Epithelial cell of proximal tubule (primary cell): ENCODE measurements at regions not wholly inside any gene's neighbourhood (a gene's known extent, or its start where the extent isn't known, plus 50 kb on each side); places are given as distances from the start of the nearest gene placed in this dataset.

ENCODE experiments used
- DNase-seq: peaks from one replicate; pipeline ENCODE4 v3.0.0-alpha.2; 2011; ENCODE audit warnings: low read depth
- H3K4me3 ChIP-seq: 2 replicates; pipeline ENCODE4 v1.5.1; 2011; ENCODE audit warnings: low read depth, mild to moderate bottlenecking, low read length
- TF ChIP-seq, protein P1 (sequence below): conservative IDR thresholded peaks from 2 replicates; pipeline ENCODE4 v1.5.1; 2012; ENCODE audit warnings: low read depth, mild to moderate bottlenecking, low read length

DNA sequence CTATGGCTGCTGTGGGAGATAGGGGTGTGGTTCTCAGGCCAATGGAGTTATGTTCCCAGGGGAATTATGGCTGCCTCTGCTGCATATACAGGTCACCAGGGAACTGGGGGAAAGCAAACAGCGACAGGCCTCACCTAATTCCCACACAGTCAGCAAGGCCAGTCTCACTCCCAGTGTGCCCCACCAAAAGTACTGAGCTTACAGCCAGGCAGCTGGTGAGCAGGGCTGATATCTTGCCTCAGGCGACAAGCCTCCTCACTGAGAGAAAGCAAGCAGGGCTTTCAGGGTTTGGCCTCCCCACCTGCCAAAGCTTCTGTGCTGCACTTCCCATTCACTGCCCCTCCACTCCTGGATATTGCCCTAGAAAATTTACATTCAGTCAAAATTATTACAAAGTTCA is 273.8 kb upstream of the TARS1 start:
- TF ChIP-seq, protein P1, sequence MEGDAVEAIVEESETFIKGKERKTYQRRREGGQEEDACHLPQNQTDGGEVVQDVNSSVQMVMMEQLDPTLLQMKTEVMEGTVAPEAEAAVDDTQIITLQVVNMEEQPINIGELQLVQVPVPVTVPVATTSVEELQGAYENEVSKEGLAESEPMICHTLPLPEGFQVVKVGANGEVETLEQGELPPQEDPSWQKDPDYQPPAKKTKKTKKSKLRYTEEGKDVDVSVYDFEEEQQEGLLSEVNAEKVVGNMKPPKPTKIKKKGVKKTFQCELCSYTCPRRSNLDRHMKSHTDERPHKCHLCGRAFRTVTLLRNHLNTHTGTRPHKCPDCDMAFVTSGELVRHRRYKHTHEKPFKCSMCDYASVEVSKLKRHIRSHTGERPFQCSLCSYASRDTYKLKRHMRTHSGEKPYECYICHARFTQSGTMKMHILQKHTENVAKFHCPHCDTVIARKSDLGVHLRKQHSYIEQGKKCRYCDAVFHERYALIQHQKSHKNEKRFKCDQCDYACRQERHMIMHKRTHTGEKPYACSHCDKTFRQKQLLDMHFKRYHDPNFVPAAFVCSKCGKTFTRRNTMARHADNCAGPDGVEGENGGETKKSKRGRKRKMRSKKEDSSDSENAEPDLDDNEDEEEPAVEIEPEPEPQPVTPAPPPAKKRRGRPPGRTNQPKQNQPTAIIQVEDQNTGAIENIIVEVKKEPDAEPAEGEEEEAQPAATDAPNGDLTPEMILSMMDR = no peak
- no peak overlapping the region for H3K4me3 ChIP-seq
- no peak for DNase-seq

DNA sequence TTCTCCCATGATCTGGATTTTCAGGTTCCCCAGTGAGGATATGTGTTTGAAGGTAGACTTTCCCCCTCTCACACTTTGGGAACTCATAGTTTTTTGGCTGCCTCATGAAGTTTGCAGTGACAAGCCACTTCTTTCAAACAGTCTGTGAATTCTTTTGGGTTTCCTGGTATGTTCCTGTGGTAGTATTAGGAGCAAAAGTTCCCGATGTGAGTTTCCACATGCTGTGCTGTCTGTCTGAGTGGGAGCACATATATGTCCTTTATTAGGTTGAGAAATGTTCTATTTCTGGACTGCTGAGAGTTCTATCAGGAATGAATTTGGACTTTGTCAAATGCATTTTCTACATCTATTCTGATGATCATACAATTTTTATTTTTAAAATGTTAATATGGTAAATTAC is 273.2 kb upstream of the TARS1 start:
- H3K4me3 ChIP-seq = no peak overlapping the region
- TF ChIP-seq, protein P1 = no peak
- DNase-seq = no peak

DNA sequence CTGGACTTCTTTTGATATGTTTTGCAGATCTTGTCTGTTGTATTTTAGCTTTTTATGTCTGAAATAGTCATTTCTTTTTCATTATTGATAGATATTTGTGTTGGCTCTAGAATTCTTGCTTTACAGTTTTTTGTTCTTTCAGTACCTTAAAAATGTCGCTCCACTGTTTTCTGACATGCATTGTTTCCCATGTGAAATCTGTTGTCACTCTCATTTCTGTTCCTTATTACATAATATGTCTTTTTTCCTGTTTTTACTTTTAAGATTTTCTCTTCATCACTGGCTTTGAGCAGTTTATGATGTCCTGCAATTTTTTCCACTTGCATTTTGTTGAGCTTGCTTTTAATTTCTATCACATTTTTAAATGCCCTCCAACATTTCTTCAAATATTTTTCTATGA is 270.4 kb upstream of the TARS1 start:
- no peak for DNase-seq
- TF ChIP-seq, protein P1 = no peak
- no peak overlapping the region for H3K4me3 ChIP-seq

DNA sequence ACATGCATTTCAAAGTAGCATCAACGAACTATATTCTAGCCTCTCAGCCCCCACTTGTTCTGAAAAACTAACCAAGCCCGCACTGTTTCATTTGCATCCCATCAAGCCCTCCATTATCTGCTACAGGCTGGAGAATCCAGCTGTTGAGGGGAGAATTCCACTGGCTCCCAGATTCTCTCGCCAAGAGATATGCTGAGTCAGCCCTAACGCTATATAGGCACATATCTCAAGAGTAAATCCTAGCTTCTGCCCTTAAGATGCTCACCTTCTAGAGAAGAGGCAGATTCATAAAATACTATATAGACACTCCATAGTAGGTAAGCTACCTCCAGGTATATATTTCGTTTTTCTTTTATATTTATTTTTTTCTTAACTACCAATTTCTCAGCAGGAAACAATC is 266.4 kb upstream of the TARS1 start:
- H3K4me3 ChIP-seq = no peak overlapping the region
- TF ChIP-seq, protein P1 = no peak
- no peak for DNase-seq

DNA sequence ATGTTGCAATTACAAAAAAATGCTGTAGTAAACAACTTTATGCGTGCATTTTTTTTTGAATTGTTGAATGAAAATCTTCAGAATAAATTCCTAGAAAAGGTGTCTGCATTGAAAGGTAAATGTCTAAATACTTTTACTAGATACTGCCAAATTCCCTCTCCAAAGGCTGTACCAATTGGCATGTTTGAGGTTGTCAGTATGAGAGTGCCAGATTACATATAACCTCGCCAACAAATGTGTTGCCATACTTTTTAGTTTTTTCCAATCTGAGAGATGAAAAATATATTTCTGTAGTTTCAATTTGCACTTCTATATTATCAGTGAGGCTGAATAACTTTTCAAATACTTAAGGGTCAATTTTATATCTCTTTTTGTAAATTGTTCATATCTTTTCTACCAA is 261.5 kb upstream of the TARS1 start:
- TF ChIP-seq, protein P1 = no peak
- no peak for DNase-seq

DNA sequence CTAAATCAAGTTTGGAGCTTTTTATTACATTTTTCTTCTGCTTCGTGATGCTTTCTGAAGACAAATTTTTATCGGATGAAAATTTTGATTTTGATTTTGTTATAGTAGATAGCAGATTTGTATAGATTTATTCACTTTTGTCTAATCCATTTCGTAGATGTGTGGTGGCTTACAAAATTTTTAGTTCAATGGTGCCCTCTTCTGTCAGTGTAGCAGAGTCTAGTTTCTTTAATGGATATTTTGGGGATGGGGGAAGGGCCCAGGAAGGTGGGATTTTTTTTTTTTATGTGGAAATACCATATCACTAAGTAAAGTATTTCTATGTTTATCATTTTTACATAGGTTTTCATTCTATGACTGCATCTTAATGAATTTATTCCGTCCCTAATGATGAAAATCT is 259.9 kb upstream of the TARS1 start:
- H3K4me3 ChIP-seq = no peak overlapping the region
- no peak for DNase-seq
- TF ChIP-seq, protein P1 = peak; percentile 62

More for the DNA sequence above, 261.5 kb upstream of the TARS1 start:
- no peak overlapping the region for H3K4me3 ChIP-seq

DNA sequence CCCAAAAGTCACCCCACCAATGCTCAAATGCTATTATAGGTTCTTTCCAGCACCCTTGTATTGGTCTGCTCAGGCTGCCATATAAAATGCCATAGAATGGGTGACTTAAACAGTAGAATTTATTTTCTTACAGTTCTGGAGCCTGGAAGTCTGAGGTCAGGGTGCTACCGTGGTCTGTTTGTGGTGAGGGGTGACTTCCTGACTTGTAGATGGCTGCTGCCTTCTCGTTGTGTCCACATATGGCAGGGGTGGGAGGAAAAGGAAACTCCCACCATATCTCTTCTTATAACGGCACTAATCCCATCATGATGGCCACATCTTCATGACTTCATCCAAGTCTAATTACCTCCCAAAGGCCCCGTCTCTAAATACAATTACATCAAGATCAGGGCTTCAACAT is 257.8 kb upstream of the TARS1 start:
- H3K4me3 ChIP-seq = no peak overlapping the region
- no peak for DNase-seq
- TF ChIP-seq, protein P1 = no peak
